ENCODE measurements at regions not wholly inside any gene's neighbourhood (a gene's known extent, or its start where the extent isn't known, plus 50 kb on each side); places are given as distances from the start of the nearest gene placed in this dataset.

DNA sequence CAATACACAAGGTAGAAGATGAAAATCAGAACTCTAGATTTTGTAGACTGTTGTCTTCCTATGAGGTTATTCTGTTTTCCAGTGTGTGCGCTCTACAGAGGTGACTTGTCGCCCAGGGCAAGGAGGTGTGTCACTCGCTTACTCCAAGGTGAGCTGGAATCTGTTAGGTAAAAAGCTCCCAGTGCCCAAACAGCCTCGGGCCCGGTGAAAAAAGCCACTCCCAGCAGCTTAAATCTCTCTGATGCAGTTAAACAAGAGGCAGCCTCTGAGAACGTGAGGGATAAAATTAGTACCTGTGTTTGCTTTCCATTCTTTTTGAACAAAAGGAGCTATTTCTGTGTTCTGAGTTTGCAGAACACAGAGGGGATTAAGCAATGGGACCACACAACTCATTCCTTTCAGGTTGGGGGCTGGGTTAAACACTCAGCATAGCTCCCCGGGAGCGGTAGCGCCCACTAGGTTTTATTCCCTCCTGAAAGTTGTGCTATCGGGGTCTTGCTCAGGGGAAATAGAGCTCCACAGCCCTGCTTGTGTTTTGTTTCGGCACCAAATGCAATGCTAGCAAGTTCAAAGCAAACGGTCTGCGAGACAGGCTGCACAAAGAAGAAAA is 181.2 kb downstream of the FOXA2 start:
- ATAC-seq (no peak), DNase-seq (no peak)
- Histone ChIP-seq H3K4me3 (peak overlapping the region in 9 of 10 donors; percentile 10 to 47 (median 29)), H3K4me1 (peaks cover 0 to 17% (median 0%) of the 10 kb centered on the region in 9 donors), H3K27ac (no peak overlapping the region), H3K9me3 (no peaks in the 10 kb centered on the region), H3K27me3 (peaks cover 0 to 81% (median 33%) of the 10 kb centered on the region in 7 donors), H3K36me3 (no peaks in the 10 kb centered on the region)
- TF ChIP-seq, protein P1, sequence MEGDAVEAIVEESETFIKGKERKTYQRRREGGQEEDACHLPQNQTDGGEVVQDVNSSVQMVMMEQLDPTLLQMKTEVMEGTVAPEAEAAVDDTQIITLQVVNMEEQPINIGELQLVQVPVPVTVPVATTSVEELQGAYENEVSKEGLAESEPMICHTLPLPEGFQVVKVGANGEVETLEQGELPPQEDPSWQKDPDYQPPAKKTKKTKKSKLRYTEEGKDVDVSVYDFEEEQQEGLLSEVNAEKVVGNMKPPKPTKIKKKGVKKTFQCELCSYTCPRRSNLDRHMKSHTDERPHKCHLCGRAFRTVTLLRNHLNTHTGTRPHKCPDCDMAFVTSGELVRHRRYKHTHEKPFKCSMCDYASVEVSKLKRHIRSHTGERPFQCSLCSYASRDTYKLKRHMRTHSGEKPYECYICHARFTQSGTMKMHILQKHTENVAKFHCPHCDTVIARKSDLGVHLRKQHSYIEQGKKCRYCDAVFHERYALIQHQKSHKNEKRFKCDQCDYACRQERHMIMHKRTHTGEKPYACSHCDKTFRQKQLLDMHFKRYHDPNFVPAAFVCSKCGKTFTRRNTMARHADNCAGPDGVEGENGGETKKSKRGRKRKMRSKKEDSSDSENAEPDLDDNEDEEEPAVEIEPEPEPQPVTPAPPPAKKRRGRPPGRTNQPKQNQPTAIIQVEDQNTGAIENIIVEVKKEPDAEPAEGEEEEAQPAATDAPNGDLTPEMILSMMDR (IDR thresholded peaks at IDR 0.05): no peak
- WGBS, 2 donors: 15 to 19% methylated on average over 13 of the region's 13 CpGs
- intact Hi-C loops (cut with DNase I): no loop called here

DNA sequence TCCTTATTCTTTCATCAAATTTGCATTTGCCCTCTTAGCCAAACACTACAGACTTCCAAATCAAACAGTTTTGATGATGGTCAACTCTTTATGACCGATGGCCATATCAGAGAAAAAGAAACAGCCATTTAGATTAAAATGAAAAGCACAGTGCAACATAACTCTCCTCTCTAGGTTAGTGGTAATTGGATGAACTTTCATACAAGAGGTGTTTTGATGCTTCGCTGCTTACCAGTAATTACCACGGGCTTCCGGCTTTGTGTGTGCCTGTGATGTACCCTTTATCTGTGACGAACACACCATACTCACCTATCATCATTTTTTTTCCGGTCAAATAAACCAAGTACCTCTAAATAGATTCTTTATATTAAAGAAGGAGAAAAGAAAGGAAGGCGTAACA is 181.8 kb downstream of the FOXA2 start:
- H3K4me1 ChIP-seq: peaks cover 0 to 17% (median 0%) of the 10 kb centered on the region in 9 donors
- H3K4me3 ChIP-seq: no peak overlapping the region
- H3K27ac ChIP-seq: no peak overlapping the region
- intact Hi-C loops (cut with DNase I): no loop called here
- DNase-seq (no peak), ATAC-seq (no peak)
- 76 to 81% methylated on average over 7 of the region's 7 CpGs for WGBS, 2 donors
- peaks cover 0 to 77% (median 31%) of the 10 kb centered on the region in 7 donors for H3K27me3 ChIP-seq
- TF ChIP-seq, protein P1 (IDR thresholded peaks at IDR 0.05): no peak
- no peaks in the 10 kb centered on the region for H3K9me3 ChIP-seq
- H3K36me3 ChIP-seq: no peaks in the 10 kb centered on the region

DNA sequence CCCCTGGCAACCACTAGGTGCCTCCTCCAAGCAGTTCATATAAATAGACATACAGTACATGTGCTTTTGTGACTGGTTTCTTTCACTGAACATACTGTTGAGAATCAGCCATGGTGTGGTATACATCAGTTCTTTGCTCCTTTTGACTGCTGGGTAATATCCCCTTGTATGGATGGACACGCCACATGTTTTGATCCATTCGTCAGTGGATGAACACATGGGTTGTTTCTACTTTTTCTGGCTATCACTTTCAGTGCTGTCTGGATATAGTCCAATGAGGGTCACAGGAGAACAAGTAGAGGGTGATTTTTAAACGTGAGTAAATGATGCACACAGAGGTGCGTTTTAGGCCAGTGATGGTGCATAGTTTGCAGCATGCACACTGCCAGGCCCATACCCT is 183.9 kb downstream of the FOXA2 start:
- TF ChIP-seq, protein P1 (IDR thresholded peaks at IDR 0.05): no peak
- H3K27me3 ChIP-seq: peaks cover 0 to 60% (median 31%) of the 10 kb centered on the region in 7 donors
- 69 to 73% methylated on average over 4 of the region's 4 CpGs for WGBS, 2 donors

DNA sequence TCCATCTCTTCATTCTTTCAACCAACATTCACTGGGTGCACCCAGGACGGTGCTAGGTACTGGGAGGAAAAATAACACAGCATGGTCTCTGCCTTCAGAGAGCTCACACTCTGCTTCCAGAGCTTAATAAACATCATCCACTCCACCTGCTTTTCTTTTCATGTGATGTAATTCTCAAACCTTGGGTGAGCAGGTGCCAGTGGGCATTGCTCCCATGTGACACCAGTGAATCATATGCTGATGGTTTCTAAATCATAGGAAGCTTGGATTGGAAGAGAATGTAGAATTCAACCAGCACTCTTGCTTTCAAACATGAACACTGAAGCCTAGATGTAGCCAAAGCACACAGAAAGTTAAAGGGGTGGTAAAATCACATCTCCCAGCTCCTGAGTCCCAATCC is 189.8 kb downstream of the FOXA2 start:
- intact Hi-C loops (cut with DNase I): no loop called here
- H3K9me3 ChIP-seq: no peaks in the 10 kb centered on the region
- no peaks in the 10 kb centered on the region for H3K36me3 ChIP-seq
- TF ChIP-seq, protein P1 (IDR thresholded peaks at IDR 0.05): no peak
- H3K27me3 ChIP-seq: peaks cover 0 to 41% (median 20%) of the 10 kb centered on the region in 7 donors
- 38 to 60% methylated on average over 1 of the region's 1 CpG for WGBS, 2 donors
- H3K4me3 ChIP-seq: no peak overlapping the region
- DNase-seq (no peak), ATAC-seq (no peak)
- H3K27ac ChIP-seq: no peak overlapping the region
- no peaks in the 10 kb centered on the region for H3K4me1 ChIP-seq

More for the DNA sequence above, 183.9 kb downstream of the FOXA2 start:
- Histone ChIP-seq H3K36me3 (no peaks in the 10 kb centered on the region), H3K27ac (no peak overlapping the region), H3K9me3 (no peaks in the 10 kb centered on the region), H3K4me1 (peaks cover 0 to 17% (median 0%) of the 10 kb centered on the region in 9 donors), H3K4me3 (no peak overlapping the region)
- intact Hi-C loops (cut with DNase I): no loop called here
- DNase-seq: no peak
- ATAC-seq: no peak
